ENCODE measurements at regions not wholly inside any gene's neighbourhood (a gene's known extent, or its start where the extent isn't known, plus 50 kb on each side); places are given as distances from the start of the nearest gene placed in this dataset.

GRCh38 chr15:96126859-96127258 lies 203.6 kb upstream of the NR2F2 start:
- H3K27ac ChIP-seq (ENCODE audit: insufficient read depth, low read length), result no peak overlapping the region
- H3K9me3 ChIP-seq (ENCODE audit: control insufficient read depth, insufficient read depth, low read depth, low read length), result no peaks in the 10 kb centered on the region
- no peak overlapping the region for H3K9ac ChIP-seq (ENCODE audit: insufficient read depth, low read length)
- no peaks in the 10 kb centered on the region for H3K36me3 ChIP-seq (ENCODE audit: control insufficient read depth, insufficient read depth, low read length)
- H3K79me2 ChIP-seq (ENCODE audit: control insufficient read depth, insufficient read depth, low read length), result no peaks in the 10 kb centered on the region
- H2AFZ ChIP-seq (ENCODE audit: low read length), result no peak overlapping the region
- TF ChIP-seq EZH2 (IDR thresholded peaks at IDR 0.05; ENCODE audit: low read length, missing control alignments), result no peak
- TF ChIP-seq, protein P1, sequence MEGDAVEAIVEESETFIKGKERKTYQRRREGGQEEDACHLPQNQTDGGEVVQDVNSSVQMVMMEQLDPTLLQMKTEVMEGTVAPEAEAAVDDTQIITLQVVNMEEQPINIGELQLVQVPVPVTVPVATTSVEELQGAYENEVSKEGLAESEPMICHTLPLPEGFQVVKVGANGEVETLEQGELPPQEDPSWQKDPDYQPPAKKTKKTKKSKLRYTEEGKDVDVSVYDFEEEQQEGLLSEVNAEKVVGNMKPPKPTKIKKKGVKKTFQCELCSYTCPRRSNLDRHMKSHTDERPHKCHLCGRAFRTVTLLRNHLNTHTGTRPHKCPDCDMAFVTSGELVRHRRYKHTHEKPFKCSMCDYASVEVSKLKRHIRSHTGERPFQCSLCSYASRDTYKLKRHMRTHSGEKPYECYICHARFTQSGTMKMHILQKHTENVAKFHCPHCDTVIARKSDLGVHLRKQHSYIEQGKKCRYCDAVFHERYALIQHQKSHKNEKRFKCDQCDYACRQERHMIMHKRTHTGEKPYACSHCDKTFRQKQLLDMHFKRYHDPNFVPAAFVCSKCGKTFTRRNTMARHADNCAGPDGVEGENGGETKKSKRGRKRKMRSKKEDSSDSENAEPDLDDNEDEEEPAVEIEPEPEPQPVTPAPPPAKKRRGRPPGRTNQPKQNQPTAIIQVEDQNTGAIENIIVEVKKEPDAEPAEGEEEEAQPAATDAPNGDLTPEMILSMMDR (conservative IDR thresholded peaks at IDR 0.05 in 1 of 2, IDR thresholded peaks at IDR 0.05 in 1 of 2; ENCODE audit: low read depth in 1 of 2, low read length in 2 of 2), result no peak
- no peaks in the 10 kb centered on the region for H3K27me3 ChIP-seq (ENCODE audit: control insufficient read depth, insufficient read depth, low read length)
- H3K4me2 ChIP-seq (ENCODE audit: extremely low read depth, insufficient read depth, low read length), result no peak overlapping the region
- H3K4me3 ChIP-seq (replicated peaks in 1 of 4; ENCODE audit: control extremely low read depth in 1 of 4, insufficient read depth in 1 of 4, low read depth in 3 of 4, low read length in 4 of 4), result no peak overlapping the region
- no peak for DNase-seq (ENCODE audit: low read depth in 2 of 2)
- no peaks in the 10 kb centered on the region for H4K20me1 ChIP-seq (ENCODE audit: control insufficient read depth, extremely low read depth, insufficient read depth, low read length)
- H3K4me1 ChIP-seq (ENCODE audit: control insufficient read depth, extremely low read depth, insufficient read depth, low read length), result no peaks in the 10 kb centered on the region

DNA sequence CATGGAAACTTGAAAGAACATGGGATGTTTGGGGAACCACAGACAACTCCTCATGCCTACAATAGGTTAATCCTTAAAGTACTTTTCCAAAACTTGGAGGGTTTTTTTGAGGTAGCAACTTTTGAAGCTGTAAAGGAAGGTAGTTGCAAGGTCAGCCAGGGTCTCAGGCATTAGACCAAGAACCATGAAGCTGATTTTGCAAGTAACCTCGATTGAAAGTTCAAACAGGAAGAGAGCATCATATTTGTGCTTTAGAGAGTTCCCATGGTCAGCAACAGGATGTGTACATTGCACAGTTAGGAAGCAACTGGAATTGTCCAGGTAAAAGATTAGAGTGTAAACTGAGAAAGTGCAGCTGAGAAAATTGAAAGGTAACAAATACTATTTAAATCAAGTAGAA lies 199.8 kb upstream of the NR2F2 start:
- Histone ChIP-seq H3K9ac (ENCODE audit: insufficient read depth, low read length) (no peak overlapping the region), H2AFZ (ENCODE audit: low read length) (no peak overlapping the region), H3K4me1 (ENCODE audit: control insufficient read depth, extremely low read depth, insufficient read depth, low read length) (no peaks in the 10 kb centered on the region), H3K9me3 (ENCODE audit: control insufficient read depth, insufficient read depth, low read depth, low read length) (no peaks in the 10 kb centered on the region), H3K4me3 (replicated peaks in 1 of 4; ENCODE audit: control extremely low read depth in 1 of 4, insufficient read depth in 1 of 4, low read depth in 3 of 4, low read length in 4 of 4) (no peak overlapping the region), H3K79me2 (ENCODE audit: control insufficient read depth, insufficient read depth, low read length) (no peaks in the 10 kb centered on the region), H3K36me3 (ENCODE audit: control insufficient read depth, insufficient read depth, low read length) (no peaks in the 10 kb centered on the region), H3K4me2 (ENCODE audit: extremely low read depth, insufficient read depth, low read length) (no peak overlapping the region), H4K20me1 (ENCODE audit: control insufficient read depth, extremely low read depth, insufficient read depth, low read length) (no peaks in the 10 kb centered on the region), H3K27ac (ENCODE audit: insufficient read depth, low read length) (no peak overlapping the region), H3K27me3 (ENCODE audit: control insufficient read depth, insufficient read depth, low read length) (no peaks in the 10 kb centered on the region)
- TF ChIP-seq EZH2 (IDR thresholded peaks at IDR 0.05; ENCODE audit: low read length, missing control alignments), result no peak
- TF ChIP-seq, protein P1 (conservative IDR thresholded peaks at IDR 0.05 in 1 of 2, IDR thresholded peaks at IDR 0.05 in 1 of 2; ENCODE audit: low read depth in 1 of 2, low read length in 2 of 2), result no peak
- DNase-seq (ENCODE audit: low read depth in 2 of 2), result no peak

GRCh38 chr15:96132126-96132525 lies 198.4 kb upstream of the NR2F2 start:
- TF ChIP-seq EZH2 (IDR thresholded peaks at IDR 0.05; ENCODE audit: low read length, missing control alignments), result no peak
- TF ChIP-seq, protein P1 (conservative IDR thresholded peaks at IDR 0.05 in 1 of 2, IDR thresholded peaks at IDR 0.05 in 1 of 2; ENCODE audit: low read depth in 1 of 2, low read length in 2 of 2), result no peak
- Histone ChIP-seq H3K79me2 (ENCODE audit: control insufficient read depth, insufficient read depth, low read length) (no peaks in the 10 kb centered on the region), H3K4me2 (ENCODE audit: extremely low read depth, insufficient read depth, low read length) (no peak overlapping the region), H2AFZ (ENCODE audit: low read length) (no peak overlapping the region), H3K9me3 (ENCODE audit: control insufficient read depth, insufficient read depth, low read depth, low read length) (no peaks in the 10 kb centered on the region), H3K4me3 (replicated peaks in 1 of 4; ENCODE audit: control extremely low read depth in 1 of 4, insufficient read depth in 1 of 4, low read depth in 3 of 4, low read length in 4 of 4) (no peak overlapping the region), H4K20me1 (ENCODE audit: control insufficient read depth, extremely low read depth, insufficient read depth, low read length) (no peaks in the 10 kb centered on the region), H3K9ac (ENCODE audit: insufficient read depth, low read length) (no peak overlapping the region), H3K27me3 (ENCODE audit: control insufficient read depth, insufficient read depth, low read length) (no peaks in the 10 kb centered on the region), H3K27ac (ENCODE audit: insufficient read depth, low read length) (no peak overlapping the region), H3K36me3 (ENCODE audit: control insufficient read depth, insufficient read depth, low read length) (no peaks in the 10 kb centered on the region), H3K4me1 (ENCODE audit: control insufficient read depth, extremely low read depth, insufficient read depth, low read length) (no peaks in the 10 kb centered on the region)
- DNase-seq (ENCODE audit: low read depth in 2 of 2), result no peak

All from fibroblast of lung (primary cell).